H9 (cell line): ENCODE measurements at regions not wholly inside any gene's neighbourhood (a gene's known extent, or its start where the extent isn't known, plus 50 kb on each side); places are given as distances from the start of the nearest gene placed in this dataset.

Source experiments
- DNase-seq: peaks from one replicate; pipeline ENCODE4 v3.0.0-alpha.2; 2017
- H2AFZ ChIP-seq: one replicate; pipeline ENCODE4 v1.6.1; 2013; ENCODE audit warnings: mild to moderate bottlenecking, low read length, control low read depth, moderate library complexity
- H2AK5ac ChIP-seq: 2 replicates; pipeline ENCODE4 v1.6.1; 2013; ENCODE audit warnings: low read length, control low read depth, mixed read lengths; ENCODE audit not compliant: insufficient read length
- H2BK120ac ChIP-seq: one replicate; pipeline ENCODE4 v1.6.1; 2013; ENCODE audit warnings: low read depth, mild to moderate bottlenecking, low read length, control low read depth, inconsistent platforms; ENCODE audit not compliant: poor library complexity, severe bottlenecking
- H2BK12ac ChIP-seq: 2 replicates; pipeline ENCODE4 v1.6.1; 2013; ENCODE audit warnings: low read length, control low read depth, mixed read lengths, low read depth; ENCODE audit not compliant: insufficient read length
- H2BK15ac ChIP-seq: 2 replicates; pipeline ENCODE4 v1.6.1; 2013; ENCODE audit warnings: low read depth, low read length, control low read depth
- H2BK20ac ChIP-seq: one replicate; pipeline ENCODE4 v1.6.1; 2013; ENCODE audit warnings: low read depth, mild to moderate bottlenecking, low read length, control low read depth, inconsistent platforms; ENCODE audit not compliant: poor library complexity, severe bottlenecking
- H2BK5ac ChIP-seq: 2 replicates; pipeline ENCODE4 v1.6.1; 2013; ENCODE audit warnings: low read length, control low read depth, mixed read lengths; ENCODE audit not compliant: insufficient read length
- H3K14ac ChIP-seq: 2 replicates; pipeline ENCODE4 v1.6.1; 2013; ENCODE audit warnings: low read length, control low read depth; ENCODE audit not compliant: insufficient read depth
- H3K18ac ChIP-seq: 2 replicates; pipeline ENCODE4 v1.6.1; 2013; ENCODE audit warnings: low read depth, mild to moderate bottlenecking, mixed read lengths, low read length, control low read depth; ENCODE audit not compliant: insufficient read length
- H3K23ac ChIP-seq: 2 replicates; pipeline ENCODE4 v1.6.1; 2013; ENCODE audit warnings: low read length, control low read depth, mixed read lengths, low read depth; ENCODE audit not compliant: insufficient read length
- H3K23me2 ChIP-seq: 2 replicates; pipeline ENCODE4 v1.6.1; 2013; ENCODE audit warnings: low read depth, mild to moderate bottlenecking, mixed read lengths, low read length, control low read depth; ENCODE audit not compliant: insufficient read length, poor library complexity, severe bottlenecking
- H3K27ac ChIP-seq: 2 replicates; pipeline ENCODE4 v1.5.1; 2013; ENCODE audit warnings: low read length, control low read depth, mixed read lengths, low read depth; ENCODE audit not compliant: insufficient read length
- H3K27me3 ChIP-seq: 2 replicates; pipeline ENCODE4 v1.6.1; 2013; ENCODE audit warnings: low read length, control low read depth, inconsistent platforms; ENCODE audit not compliant: insufficient read depth
- H3K4ac ChIP-seq: 2 replicates; pipeline ENCODE4 v1.6.1; 2013; ENCODE audit warnings: low read depth, mild to moderate bottlenecking, control low read depth, inconsistent platforms, low read length, moderate library complexity
- H3K4me1 ChIP-seq: 2 replicates; pipeline ENCODE4 v1.6.1; 2013; ENCODE audit warnings: low read length, control low read depth, inconsistent platforms; ENCODE audit not compliant: insufficient read depth
- H3K4me2 ChIP-seq: 2 replicates; pipeline ENCODE4 v1.6.1; 2013; ENCODE audit warnings: low read length, control low read depth, mixed read lengths; ENCODE audit not compliant: insufficient read length, insufficient read depth
- H3K56ac ChIP-seq: 2 replicates; pipeline ENCODE4 v1.6.1; 2013; ENCODE audit warnings: low read depth, mild to moderate bottlenecking, mixed read lengths, low read length, control low read depth; ENCODE audit not compliant: insufficient read length
- H3K79me1 ChIP-seq: 2 replicates; pipeline ENCODE4 v1.6.1; 2013; ENCODE audit warnings: low read depth, mild to moderate bottlenecking, moderate library complexity, low read length, control low read depth, inconsistent platforms; ENCODE audit not compliant: insufficient read depth, poor library complexity, severe bottlenecking
- H3K79me2 ChIP-seq: 2 replicates; pipeline ENCODE4 v1.6.1; 2013; ENCODE audit warnings: low read length, control low read depth, inconsistent platforms; ENCODE audit not compliant: insufficient read depth
- H3K9ac ChIP-seq: 2 replicates; pipeline ENCODE4 v1.6.1; 2013; ENCODE audit warnings: low read length, control low read depth, mixed read lengths; ENCODE audit not compliant: insufficient read length; ENCODE audit errors: extremely low read depth
- H3K9me3 ChIP-seq: one replicate; pipeline ENCODE4 v1.6.1; 2013; ENCODE audit warnings: low read depth, low read length, inconsistent platforms; ENCODE audit not compliant: control insufficient read depth
- H3T11ph ChIP-seq: one replicate; pipeline ENCODE4 v1.6.1; 2013; ENCODE audit warnings: mild to moderate bottlenecking, low read length, control low read depth, inconsistent platforms
- H4K20me1 ChIP-seq: one replicate; pipeline ENCODE4 v1.6.1; 2013; ENCODE audit not compliant: control insufficient read depth, insufficient read length, insufficient read depth
- H4K5ac ChIP-seq: 2 replicates; pipeline ENCODE4 v1.6.1; 2013; ENCODE audit warnings: low read depth, mild to moderate bottlenecking, mixed read lengths, low read length, control low read depth; ENCODE audit not compliant: insufficient read length
- H4K8ac ChIP-seq: replicated peaks from 2 replicates; pipeline ENCODE4 v1.6.1; 2013; ENCODE audit warnings: low read length, control low read depth, mixed read lengths, low read depth; ENCODE audit not compliant: insufficient read length
- H4K91ac ChIP-seq: 2 replicates; pipeline ENCODE4 v1.6.1; 2013; ENCODE audit warnings: low read depth, mild to moderate bottlenecking, moderate library complexity, mixed read lengths, low read length, control low read depth; ENCODE audit not compliant: insufficient read length
- H3K27ac Mint-ChIP-seq, 3 experiments: 2 replicates in 2 of 3; 3 replicates in 1 of 3; pipeline ENCODE4 v1.8.0; 2020 to 2021; ENCODE audit warnings: mixed read lengths in 3 of 3, mild to moderate bottlenecking in 1 of 3, moderate library complexity in 1 of 3
- H3K27me3 Mint-ChIP-seq: 2 replicates; pipeline ENCODE4 v1.8.0; 2021; ENCODE audit warnings: low read depth, mild to moderate bottlenecking, moderate library complexity, mixed read lengths
- H3K36me3 Mint-ChIP-seq, 3 experiments: 2 replicates in 2 of 3; 3 replicates in 1 of 3; pipeline ENCODE4 v1.8.0; 2020 to 2021; ENCODE audit warnings: low read depth in 3 of 3, mixed read lengths in 3 of 3; ENCODE audit not compliant: insufficient read depth in 1 of 3
- H3K4me1 Mint-ChIP-seq, 2 experiments: 2 replicates each; pipeline ENCODE4 v1.8.0; 2020; ENCODE audit warnings: mixed read lengths in 2 of 2
- H3K4me3 Mint-ChIP-seq, 2 experiments: 2 replicates in 1 of 2; 3 replicates in 1 of 2; pipeline ENCODE4 v1.8.0; 2020 to 2021; ENCODE audit warnings: mild to moderate bottlenecking in 2 of 2, mixed read lengths in 2 of 2, moderate library complexity in 1 of 2
- H3K9me3 Mint-ChIP-seq, 2 experiments: 2 replicates in 1 of 2; 3 replicates in 1 of 2; pipeline ENCODE4 v1.8.0; 2020; ENCODE audit warnings: mild to moderate bottlenecking in 2 of 2, mixed read lengths in 2 of 2, moderate library complexity in 1 of 2
- WGBS: extraction: QIAGEN DNeasy Blood & Tissue Kit; methylation state at CpG from one replicate; pipeline ENCODE4 v1.1.7; 2013; ENCODE audit warnings: missing lambda C conversion rate, low lambda C conversion rate, mixed read lengths; ENCODE audit not compliant: insufficient read length; ENCODE audit errors: extremely low coverage; 5-methylcytosine and 5-hydroxymethylcytosine counted together
- TF ChIP-seq, protein P1 (sequence below): fragments of 200-600 bp; sonication (generic); conservative IDR thresholded peaks from 3 replicates; pipeline ENCODE4 v1.8.0; 2021; ENCODE audit warnings: antibody characterized with exemption, mild to moderate bottlenecking

DNA sequence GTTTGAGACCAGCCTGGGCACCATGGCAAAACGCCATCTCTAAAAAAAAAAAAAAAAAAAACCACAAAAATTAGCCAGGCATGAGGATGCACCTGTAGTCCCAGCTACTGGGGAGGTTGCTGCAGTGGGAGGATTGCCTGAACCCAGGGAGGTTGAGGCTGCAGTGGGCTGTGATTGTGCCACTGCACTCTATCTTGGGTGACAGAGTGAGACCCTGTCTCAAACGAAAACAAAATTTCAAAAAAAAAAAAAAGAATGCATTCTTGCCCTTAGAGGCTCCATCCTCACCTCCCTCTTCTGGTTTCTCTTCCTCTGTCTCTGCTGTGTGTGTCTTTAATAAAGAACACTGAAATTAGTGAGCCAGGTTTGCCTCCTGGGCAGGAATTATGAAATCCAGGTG, 107.8 kb downstream of the VCPKMT start:
- Histone ChIP-seq H3K4me1 (no peaks in the 10 kb centered on the region), H2BK5ac (no peak overlapping the region), H2AFZ (no peak overlapping the region), H2BK15ac (no peak overlapping the region), H3K56ac (no peak overlapping the region), H3K4ac (no peak overlapping the region), H3K79me1 (no peaks in the 10 kb centered on the region), H3T11ph (no peak overlapping the region), H3K23ac (no peak overlapping the region), H3K4me2 (no peak overlapping the region), H2AK5ac (no peak overlapping the region), H3K79me2 (no peaks in the 10 kb centered on the region), H3K18ac (no peak overlapping the region), H3K9me3 (no peaks in the 10 kb centered on the region), H3K23me2 (peaks cover 2% of the 10 kb centered on the region), H3K27ac (no peak overlapping the region), H3K14ac (no peak overlapping the region), H4K91ac (no peak overlapping the region), H2BK120ac (no peak overlapping the region), H3K9ac (no peak overlapping the region), H4K5ac (no peak overlapping the region), H4K20me1 (no peaks in the 10 kb centered on the region), H2BK12ac (no peak overlapping the region), H3K27me3 (no peaks in the 10 kb centered on the region), H2BK20ac (no peak overlapping the region), H4K8ac (no peak overlapping the region)
- WGBS: no CpG with 5 or more reads among the region's 2 CpGs
- Mint-ChIP-seq H3K27me3 (peaks cover 18% of the 10 kb centered on the region), H3K9me3 (no peaks in the 10 kb centered on the region), H3K4me3 (no peak overlapping the region), H3K36me3 (no peaks in the 10 kb centered on the region), H3K27ac (no peak overlapping the region), H3K4me1 (peaks cover 12 to 20% of the 10 kb centered on the region in 2 experiments)
- DNase-seq: no peak
- TF ChIP-seq, protein P1, sequence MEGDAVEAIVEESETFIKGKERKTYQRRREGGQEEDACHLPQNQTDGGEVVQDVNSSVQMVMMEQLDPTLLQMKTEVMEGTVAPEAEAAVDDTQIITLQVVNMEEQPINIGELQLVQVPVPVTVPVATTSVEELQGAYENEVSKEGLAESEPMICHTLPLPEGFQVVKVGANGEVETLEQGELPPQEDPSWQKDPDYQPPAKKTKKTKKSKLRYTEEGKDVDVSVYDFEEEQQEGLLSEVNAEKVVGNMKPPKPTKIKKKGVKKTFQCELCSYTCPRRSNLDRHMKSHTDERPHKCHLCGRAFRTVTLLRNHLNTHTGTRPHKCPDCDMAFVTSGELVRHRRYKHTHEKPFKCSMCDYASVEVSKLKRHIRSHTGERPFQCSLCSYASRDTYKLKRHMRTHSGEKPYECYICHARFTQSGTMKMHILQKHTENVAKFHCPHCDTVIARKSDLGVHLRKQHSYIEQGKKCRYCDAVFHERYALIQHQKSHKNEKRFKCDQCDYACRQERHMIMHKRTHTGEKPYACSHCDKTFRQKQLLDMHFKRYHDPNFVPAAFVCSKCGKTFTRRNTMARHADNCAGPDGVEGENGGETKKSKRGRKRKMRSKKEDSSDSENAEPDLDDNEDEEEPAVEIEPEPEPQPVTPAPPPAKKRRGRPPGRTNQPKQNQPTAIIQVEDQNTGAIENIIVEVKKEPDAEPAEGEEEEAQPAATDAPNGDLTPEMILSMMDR: no peak
